ENCODE measurements at regions not wholly inside any gene's neighbourhood (a gene's known extent, or its start where the extent isn't known, plus 50 kb on each side); places are given as distances from the start of the nearest gene placed in this dataset.

DNA sequence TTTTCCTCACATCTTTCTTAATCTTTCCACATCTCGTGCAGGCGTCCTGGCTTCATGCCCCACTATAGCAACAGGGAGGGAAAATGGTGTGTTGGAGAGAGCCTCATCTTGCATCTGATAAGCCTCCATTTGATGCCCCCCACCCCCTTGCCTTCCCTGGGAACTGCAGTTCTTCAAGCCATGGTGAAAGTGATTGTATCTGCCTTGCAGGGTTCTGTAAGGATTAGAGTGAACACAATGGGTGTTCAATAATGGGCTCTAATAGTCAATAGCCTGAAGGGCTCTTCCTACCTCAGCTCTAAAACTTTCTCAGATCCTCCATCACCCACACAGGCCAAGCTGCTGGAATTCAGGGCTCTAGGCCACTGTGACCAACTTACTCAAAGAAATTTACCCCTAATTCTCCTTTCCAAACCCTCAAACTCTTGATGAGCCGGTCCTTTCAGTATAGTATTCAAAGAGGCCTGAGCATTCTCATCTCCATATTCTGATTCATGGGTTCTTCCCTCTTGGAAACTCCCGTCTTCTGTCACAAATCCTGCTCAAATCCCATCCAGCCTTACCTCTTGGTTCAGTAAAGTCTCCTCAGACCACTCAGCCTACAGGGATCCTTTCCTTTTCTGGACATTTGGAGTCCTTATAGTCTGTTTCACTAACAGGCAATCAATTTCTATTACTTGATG, 128.3 kb upstream of the TRIM2 start:
- H3K4me3 ChIP-seq (ENCODE audit: low read depth, low read length) = no peak overlapping the region
- TF ChIP-seq, protein P1, sequence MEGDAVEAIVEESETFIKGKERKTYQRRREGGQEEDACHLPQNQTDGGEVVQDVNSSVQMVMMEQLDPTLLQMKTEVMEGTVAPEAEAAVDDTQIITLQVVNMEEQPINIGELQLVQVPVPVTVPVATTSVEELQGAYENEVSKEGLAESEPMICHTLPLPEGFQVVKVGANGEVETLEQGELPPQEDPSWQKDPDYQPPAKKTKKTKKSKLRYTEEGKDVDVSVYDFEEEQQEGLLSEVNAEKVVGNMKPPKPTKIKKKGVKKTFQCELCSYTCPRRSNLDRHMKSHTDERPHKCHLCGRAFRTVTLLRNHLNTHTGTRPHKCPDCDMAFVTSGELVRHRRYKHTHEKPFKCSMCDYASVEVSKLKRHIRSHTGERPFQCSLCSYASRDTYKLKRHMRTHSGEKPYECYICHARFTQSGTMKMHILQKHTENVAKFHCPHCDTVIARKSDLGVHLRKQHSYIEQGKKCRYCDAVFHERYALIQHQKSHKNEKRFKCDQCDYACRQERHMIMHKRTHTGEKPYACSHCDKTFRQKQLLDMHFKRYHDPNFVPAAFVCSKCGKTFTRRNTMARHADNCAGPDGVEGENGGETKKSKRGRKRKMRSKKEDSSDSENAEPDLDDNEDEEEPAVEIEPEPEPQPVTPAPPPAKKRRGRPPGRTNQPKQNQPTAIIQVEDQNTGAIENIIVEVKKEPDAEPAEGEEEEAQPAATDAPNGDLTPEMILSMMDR (IDR thresholded peaks at IDR 0.05; ENCODE audit: low read depth, low read length) = no peak

DNA sequence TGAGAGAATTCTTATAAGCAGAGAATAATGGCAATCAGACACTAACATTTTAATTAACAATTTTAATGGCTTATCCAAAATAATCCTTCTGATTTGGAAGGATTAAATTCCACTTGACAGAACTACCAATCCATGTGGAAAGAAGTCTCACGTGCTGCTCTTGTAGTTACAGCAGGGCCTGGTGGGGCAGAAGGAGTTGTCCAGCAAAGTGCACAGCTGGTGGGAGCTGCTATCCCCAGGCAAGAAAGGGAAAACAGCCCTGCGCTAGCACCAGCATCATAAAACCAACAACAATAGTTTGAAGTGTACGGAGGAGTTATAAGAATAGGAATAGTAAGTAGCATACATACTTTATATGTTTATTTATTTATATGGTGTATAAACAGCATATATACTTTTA, 127.4 kb upstream of the TRIM2 start:
- TF ChIP-seq, protein P1 (IDR thresholded peaks at IDR 0.05; ENCODE audit: low read depth, low read length) = no peak
- no peak overlapping the region for H3K4me3 ChIP-seq (ENCODE audit: low read depth, low read length)

DNA sequence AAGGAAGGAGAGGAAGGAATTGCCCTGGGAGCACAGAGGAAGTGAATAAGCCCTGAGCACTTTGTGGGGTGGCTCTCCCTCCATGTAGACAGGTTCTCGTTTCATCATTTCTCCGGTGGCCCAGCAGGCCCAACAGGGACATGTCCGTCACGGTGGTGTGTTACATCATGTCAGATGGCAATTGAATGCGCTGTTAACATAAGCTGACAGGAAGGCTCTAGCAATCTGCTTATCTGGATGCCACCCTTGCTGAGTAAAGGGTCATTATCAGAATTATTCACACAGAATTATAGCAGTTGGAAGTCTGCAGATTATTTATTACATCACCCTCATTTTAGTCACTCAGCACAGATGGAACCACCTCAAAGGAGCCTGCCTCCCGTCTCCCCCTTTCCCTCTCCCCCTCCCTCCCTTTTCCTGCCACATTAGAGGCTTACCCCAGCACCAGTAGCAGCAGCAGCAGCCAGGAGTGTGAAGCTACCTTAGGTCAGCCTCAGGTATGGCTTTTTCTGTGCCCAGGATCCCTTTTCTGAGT, 124.3 kb upstream of the TRIM2 start:
- TF ChIP-seq, protein P1 (IDR thresholded peaks at IDR 0.05; ENCODE audit: low read depth, low read length) = no peak
- H3K4me3 ChIP-seq (ENCODE audit: low read depth, low read length) = no peak overlapping the region

DNA sequence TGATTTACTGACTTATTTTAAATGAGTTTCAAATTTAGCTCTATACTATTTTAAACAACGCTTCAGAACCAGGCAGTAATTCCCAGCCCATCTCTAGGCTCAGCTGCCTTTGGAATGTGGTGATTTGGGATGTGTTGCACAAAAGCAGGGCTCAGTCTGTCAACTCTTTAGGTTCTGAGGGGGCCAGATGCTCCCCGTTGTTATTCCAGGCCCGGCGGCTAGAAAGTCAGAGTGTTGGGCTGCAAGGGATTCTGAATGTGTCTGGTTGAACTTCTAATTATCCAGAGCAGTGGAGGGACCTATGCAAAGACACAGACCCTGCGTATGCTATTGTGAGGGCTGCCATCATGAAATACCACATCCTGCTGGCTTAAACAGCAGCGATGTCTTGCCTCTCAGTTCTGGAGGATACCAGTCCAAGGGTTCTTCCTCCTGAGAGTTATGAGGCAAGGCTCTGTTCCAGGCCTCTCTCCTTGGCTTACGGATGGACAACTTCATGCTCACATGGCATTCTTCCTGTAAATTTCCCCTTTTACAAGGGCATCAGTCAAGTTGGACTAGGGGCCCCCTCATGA, 123.2 kb upstream of the TRIM2 start:
- TF ChIP-seq, protein P1 (IDR thresholded peaks at IDR 0.05; ENCODE audit: low read depth, low read length) = no peak
- no peak overlapping the region for H3K4me3 ChIP-seq (ENCODE audit: low read depth, low read length)

DNA sequence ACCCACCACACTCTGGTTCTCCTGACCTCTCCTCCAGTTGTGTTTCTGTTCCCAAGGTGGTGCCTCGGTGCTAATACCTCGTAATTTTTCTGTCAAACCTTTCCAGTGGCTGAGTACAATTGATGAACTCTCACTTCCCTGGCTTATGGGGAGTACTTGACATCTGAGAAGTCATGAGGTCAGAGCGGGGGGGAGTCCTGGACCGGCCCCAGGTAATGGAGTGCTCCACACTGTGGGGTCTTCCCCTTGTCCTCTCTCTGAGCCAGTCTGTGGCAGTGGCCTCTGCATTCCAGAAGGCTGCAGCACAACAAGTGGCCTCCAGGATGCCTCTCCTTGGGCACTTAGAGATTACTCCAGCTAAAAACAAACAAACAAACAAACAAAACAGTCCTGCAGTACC, 122.5 kb upstream of the TRIM2 start:
- no peak overlapping the region for H3K4me3 ChIP-seq (ENCODE audit: low read depth, low read length)
- TF ChIP-seq, protein P1 (IDR thresholded peaks at IDR 0.05; ENCODE audit: low read depth, low read length) = no peak

DNA sequence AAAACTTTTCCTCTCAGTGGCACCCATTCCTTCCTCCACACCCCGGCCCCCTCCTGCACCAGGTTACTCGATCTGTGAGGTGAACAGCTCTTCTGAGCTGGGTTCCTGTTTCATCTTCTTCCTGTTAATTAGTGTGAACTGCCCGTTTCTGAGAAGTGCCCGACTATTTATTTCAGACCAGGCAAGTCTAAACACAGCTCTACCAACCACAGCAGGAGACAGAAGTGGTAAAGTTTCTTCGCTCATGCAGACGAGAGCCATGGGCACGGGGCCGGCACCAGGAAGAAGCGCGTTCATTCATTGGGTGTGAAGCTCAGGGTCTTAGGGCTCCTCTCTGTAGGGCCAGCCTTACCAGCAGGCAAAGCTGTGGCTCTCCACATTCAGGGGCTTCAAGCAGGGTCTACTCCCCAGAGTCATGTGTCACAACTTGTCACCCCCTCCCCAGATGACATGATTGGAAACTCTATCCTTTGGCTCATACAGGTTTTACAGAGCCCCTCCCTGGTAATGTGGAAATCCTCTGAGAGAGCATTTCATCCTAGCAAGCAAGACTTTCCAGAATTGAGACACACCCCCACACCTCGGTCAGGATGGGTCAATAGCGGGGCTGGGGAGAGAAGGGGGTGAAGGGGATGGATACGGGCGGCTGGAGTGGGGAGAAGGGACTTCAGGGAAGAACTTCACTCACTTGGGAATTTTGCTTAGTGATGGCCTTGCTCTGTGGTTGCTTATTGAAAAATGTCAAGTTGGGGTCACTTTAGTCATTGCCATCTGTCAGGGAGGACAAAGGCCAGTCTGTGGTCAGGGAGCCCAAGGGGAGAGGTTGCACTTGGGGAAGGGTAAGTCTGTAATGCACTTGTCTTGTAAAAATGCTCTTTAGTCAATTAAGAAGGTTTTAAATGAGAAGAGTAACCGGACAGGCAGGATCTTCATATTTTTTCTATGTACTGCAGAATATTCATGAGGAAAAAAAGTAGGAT, 121.6 kb upstream of the TRIM2 start:
- no peak overlapping the region for H3K4me3 ChIP-seq (ENCODE audit: low read depth, low read length)
- TF ChIP-seq, protein P1 (IDR thresholded peaks at IDR 0.05; ENCODE audit: low read depth, low read length) = no peak
